ENCODE measurements at regions not wholly inside any gene's neighbourhood (a gene's known extent, or its start where the extent isn't known, plus 50 kb on each side); places are given as distances from the start of the nearest gene placed in this dataset.

DNA sequence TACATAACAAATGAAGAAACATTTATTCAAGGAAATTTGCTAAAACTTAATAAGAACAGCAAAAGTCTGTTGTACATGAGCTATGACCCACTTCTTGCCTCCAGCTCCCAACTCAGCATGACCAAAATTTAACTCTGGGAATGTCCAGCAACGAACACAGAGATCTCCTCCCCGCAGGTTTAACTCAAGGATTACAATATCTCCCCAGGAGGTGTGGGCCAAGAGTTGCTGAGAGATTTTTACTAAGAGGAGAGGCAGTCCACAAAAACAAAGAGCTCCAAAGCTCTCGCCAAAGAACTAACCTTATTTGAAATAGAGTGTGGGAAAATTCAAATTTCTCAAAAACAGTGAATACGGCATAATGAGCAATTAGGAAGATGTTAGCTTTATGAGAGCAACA, 318.5 kb downstream of the GRB14 start:
- no peak for DNase-seq (ENCODE audit: low spot score)

DNA sequence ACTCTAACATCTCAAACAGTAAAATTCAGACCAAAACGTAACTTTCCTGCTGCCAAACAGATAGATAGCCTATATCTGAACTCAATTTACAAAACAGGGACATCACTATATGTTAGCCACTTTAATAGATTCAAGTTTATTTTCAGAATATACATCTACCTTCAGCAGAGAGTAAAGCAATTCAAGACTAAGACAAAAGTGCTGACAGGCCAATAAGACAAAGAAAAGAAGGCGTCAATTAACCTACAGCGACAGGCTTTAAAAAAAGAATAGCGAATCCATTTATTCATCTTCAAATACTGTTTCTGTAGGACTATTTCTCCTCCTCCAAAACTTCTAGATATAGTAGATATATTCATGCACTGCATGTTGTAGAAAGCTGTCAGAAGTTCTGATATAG, 333.0 kb downstream of the GRB14 start:
- no peak for DNase-seq (ENCODE audit: low spot score)

DNA sequence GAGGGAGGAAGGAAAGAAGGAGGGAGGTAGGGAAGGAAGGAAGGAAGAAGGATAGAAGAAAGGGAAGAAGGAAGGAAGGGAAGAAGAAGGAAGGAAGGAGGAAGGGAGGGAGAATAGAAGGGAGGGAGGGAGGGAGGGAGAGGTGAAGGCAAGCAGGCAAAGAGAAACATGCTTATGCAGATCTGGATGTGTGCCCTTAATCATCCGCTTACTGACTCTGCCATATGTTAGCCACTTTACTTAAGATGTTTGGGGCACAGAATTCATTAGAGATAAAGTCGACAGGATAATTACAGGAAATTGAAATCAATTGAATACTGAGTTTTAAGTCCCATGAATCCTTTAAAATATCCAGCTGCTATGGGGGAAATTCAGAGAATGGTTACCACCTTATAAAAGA, 334.2 kb downstream of the GRB14 start:
- no peak for DNase-seq (ENCODE audit: low spot score)

DNA sequence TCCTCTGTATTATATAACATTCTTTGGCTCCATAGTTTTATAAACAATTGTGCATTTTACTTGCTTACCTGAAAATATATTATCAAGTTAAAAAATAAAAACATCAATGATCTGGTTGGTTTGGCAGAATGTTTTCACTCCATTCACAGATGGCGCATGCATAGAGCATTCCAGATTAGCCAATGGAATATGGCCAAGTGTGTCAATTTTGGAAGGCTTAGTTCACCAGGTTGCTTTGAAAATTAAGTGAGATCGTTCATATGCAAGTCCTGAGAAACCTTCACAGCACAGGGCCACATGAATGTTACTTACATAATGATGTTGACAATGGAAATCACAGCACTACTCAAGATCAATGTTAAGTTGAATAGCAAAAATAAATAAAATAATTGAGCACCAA, 335.7 kb downstream of the GRB14 start:
- DNase-seq (ENCODE audit: low spot score) = no peak

DNA sequence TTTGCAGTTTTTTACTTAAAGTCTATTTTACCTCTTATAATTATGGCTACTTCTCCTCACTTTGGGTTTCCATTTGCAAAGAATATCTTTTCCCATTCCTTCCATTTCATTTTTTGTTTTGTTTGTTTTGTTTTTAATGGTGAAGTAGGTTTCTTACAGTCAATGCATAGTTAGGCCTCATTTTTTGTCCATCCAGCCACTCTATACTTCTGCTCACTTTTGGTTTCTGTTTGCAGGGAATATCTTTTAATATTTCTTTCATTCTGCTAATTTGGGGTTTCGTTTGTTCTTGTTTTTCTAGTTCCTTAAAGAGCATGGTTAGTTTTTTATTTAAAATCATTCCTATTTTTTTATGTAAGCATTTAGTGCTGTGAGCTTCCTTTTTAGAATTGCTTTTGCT, 339.4 kb downstream of the GRB14 start:
- DNase-seq (ENCODE audit: low spot score) = no peak

DNA sequence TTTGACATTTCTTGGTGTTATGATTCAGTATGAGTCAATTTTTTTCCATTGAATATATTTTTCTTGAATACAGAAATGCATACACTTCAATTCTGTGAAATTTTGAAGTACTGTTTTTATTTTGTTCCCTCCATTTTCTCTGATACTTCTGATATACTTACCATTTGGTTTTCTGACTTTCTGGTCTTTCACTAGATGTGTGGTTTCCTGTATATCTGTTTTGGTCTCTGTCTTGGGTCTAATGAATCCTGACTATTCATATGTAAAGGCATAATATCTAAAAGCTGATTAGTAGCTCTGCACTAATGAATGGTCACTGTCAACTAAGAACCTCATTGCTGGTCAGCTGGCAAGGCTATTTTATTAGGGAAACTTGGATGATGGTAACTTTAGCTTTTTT, 345.6 kb downstream of the GRB14 start:
- no peak for DNase-seq (ENCODE audit: low spot score)

DNA sequence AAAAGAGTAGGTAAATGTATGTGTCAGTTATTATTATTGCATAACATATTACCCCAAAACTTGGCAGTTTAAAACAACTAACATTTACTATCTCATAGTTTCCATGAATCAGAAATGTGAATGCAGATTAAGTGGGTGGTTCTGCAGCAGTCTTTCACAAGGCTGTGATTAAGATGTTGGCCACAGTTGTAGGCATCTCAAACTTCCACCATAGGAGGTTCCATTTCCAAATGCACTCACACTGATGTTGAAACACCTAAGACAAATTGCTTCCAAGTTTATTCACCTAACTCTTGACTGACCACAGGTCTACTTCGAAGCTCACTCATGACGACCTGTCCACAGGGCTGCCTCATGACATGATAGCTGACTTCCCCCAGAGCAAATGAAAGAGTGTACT, 360.8 kb downstream of the GRB14 start:
- no peak for DNase-seq (ENCODE audit: low spot score)

DNA sequence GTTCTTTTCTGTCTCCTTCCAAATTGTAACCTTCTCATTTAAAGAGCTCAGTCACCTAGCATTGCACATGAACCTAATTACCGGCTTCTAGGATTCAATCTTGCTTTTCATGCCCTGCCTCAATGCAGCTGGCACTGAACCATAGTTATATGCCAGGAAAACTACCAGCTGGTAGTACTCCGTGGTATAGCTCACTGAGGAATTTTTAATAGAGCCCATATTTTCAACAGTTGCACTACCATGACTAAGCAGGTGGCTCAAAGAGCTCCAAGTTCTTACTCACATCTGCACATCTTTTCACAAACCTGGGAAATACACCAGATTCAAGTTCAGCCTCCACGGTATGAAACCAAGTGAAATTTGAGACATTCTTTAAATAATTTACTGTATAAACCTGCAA, 363.5 kb downstream of the GRB14 start:
- peak; percentile 9 for DNase-seq (ENCODE audit: low spot score)

DNA sequence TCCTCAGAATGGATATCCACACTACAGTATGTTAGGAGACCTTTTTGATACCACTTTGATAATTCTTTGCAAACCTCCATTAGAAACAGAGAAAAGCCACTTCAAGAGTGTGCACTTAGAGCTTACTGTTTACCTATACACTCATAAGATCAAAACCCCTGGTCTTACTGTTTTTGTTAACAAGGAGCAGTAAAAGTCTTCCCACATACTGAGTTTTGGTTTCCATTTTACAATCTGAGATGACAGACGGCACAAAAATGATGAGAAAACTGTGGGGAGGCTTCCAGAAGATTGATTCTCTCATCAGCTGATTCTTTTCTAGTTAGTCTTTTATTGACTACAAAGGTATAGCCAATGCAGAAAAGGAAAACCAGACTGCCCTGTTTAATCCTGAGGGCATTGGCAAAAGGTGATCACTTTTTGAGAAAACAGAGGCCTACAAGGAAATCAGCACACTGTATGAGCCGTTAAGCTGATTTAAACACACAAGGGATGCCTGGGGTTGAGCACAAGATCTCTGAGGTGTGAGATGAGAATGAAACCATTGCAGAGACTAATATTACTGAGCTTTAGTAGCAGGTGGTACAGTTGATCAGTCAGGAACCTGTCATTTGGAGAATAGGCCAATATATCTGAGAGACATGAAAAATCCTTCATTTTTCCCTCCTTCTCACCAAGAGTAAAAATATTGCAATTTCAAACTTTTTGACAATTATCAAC, 368.6 kb downstream of the GRB14 start:
- DNase-seq (ENCODE audit: low spot score) = no peak

DNA sequence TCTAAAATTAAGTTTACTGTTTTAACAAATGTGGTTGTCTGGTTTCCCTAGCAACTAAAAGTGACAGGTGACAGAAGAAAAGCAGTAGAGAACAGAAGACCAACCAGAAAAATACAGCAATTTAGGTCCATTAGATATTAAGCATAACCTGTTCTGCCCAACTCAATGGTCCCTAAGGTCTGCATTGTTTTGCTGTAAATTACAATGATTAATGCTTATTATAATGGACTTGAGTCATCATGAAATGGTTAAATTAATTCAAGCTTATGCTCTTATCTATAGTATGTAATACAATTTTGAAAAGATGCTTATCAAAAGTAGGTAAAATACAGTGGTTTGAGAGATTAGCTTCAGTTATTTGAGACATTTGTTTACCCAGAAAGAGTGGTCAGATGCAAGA, 378.0 kb downstream of the GRB14 start:
- DNase-seq (ENCODE audit: low spot score) = no peak

DNA sequence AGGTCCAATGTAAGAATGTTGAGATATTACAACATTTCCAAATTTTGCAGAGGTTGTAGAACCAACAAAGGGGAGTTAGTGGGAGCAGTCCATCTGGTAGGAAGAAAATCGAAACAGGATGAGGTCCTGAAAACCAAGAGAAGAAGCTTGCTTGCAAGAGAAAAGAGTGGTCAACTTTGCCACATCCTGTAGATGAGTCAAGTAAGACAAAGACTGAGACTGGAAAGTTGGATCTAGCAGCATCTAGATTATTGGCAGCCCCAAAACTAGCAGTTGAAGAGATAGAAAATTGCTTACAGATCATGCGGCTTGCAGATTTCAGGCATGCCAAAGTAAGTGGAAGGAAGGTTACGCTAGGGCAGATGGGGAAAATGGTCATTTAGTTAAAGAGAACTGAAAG, 378.9 kb downstream of the GRB14 start:
- DNase-seq (ENCODE audit: low spot score) = no peak

DNA sequence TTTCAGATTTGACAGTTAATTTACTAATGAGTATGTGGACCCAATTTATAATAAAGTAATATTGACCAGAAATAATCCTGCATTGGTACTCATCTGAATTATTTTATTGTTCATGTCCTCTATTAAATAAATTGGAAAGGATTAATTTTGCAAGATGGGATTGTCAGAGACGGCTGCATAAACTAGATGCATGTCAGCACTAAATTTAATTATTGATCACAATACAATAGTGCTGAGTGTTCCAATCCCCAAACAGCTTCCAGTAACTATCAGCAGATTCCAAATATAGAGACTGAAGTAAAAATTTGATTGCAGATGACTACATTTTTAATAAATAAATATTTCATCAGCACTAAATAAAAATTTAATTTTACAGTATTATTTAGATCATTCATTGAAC, 387.2 kb downstream of the GRB14 start:
- no peak for DNase-seq (ENCODE audit: low spot score)

DNA sequence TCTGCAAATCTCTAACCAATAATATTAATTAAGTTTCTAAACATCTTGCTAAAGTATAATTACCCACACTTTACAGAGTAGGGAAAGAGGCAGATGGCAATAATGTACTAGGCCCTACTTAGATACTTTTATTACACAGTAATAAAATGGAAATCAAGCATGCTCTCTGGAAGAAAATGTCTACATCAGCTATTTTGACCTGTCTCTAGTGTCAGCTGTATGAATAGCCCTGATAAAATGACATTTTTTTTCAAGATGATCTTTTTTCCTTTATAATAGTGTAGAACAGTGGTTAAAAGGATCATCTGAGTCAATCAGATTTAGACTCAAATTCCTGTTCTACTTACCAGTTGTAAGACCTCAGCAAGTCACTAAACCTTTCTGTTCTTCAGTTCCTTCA, 397.3 kb downstream of the GRB14 start:
- no peak for DNase-seq (ENCODE audit: low spot score)

DNA sequence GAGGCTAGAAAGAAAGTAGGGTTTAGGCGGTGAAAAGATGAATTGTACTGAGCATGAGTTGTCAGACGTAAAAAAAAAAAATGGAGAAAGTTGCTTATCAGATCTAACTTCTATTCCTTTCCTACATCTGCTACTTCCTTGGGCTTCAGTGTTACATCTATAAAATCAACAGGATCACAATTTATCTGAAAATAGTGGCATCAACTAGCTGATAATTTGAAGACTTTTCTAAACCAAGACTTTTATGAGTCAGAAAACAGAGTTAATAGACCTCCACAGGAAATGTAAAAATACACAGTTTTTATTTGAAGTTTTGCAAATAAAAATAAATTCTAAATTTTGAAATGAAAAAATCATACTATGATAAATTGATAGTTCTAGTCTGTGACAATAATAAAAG, 399.8 kb downstream of the GRB14 start:
- DNase-seq (ENCODE audit: low spot score) = no peak

DNA sequence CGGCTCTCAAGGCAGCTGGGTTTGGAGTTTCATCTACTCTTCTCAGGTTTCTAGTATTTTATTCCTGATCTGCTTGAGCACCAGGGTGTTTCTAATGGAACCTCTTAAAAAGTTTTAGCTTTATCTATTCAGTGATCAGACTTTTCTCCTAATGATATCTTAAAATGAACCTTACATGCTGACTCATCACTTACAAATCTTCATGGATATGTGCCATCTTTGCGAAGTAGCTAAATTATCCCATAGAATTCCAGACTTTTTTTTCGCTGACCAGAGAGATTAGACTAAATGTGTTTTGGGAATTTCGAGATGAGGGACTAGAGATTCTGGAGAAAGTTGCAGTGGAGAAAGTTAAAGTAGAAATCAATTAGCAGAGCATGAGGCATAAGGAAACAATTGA, 401.0 kb downstream of the GRB14 start:
- DNase-seq (ENCODE audit: low spot score) = no peak

DNA sequence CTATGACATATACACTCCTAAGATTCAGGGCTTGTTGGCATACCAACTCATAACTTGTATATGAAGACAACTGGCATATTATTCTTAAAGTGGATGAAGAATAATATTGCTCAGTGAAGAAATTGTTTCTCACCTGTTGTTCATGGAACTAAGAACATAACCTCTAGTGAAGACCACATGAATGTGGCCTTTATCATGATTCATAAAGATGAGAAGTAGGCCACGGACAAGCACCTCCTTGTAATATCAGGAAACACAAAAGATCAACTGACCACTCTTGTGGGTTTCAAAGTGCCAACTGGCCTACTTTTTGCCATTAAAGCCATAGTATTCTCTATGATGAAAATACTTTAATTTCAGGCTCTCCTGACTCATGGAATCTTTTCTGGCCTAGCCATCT, 407.4 kb downstream of the GRB14 start:
- no peak for DNase-seq (ENCODE audit: low spot score)

DNA sequence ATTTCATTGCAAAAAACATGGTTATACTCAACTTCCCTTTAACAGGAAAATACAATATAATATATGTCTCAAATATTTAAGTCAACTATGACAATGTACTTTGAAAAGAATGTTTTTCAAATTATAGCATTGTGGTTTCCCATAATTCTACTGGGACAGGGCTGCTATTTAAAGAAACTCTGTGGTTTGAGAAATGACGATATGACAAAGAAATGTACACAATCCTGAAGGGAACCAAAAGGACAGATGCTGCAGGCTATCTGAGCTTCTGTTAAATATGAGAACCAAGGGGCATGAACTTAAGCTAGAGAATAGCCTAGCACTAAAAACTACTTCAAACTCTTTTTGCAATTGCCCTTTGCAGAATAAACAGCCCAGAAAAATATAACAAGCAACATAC, 415.9 kb downstream of the GRB14 start:
- no peak for DNase-seq (ENCODE audit: low spot score)

DNA sequence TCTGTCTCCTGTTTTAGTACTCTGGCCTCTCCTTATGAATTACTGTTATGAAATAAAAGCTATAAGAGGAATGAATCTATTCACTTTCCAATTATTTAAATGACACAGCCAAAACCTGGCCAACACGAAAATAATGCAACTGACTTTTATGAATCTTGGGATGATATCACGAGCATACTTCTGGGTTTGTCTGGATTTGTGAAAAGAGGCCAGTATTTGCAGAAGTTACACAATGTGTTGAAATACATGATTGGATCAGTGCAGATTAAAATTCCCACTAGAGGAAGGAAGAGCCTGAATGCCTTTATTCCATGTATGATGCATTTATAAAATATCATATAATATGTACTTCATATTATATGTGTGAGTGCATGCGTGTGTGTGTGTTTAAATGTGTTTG, 418.2 kb downstream of the GRB14 start:
- DNase-seq (ENCODE audit: low spot score) = no peak

DNA sequence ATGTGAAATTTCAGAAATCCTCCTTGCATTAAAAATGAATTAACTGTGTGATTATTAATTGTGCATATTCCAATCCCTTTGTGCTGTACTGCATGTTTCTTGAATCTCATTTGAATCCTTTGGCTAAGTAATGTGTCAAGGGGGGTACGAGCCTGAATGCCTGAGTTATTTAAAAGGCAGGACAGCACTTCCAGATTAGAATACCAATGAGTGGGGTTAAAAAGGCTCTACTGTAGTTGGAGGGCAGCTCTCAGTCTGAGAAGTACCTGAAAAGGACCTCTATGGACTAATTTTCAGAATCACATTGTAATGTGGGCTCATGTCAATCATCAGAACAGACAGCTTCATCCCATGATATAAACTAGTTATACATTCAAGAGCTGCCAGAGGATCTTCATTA, 423.0 kb downstream of the GRB14 start:
- DNase-seq (ENCODE audit: low spot score) = no peak

DNA sequence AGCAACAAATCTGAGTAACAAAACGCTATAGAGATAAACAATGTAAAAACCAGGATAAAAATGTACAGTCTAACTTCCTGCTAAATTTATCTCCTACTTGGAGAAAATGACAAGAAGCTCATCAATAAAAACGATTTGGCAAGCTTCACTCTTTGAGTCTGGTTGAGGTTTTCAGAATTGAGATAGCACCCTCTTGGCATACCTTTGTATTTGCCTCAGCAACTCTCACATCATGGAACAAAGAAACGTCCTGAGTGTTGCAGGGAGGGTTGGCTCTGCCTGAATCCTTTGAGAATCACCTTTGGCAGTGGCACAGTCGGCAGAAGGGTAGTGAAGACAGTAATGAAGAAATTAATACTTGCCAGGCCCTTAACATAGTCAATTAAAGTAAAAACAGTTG, 430.6 kb downstream of the GRB14 start:
- no peak for DNase-seq (ENCODE audit: low spot score)

DNA sequence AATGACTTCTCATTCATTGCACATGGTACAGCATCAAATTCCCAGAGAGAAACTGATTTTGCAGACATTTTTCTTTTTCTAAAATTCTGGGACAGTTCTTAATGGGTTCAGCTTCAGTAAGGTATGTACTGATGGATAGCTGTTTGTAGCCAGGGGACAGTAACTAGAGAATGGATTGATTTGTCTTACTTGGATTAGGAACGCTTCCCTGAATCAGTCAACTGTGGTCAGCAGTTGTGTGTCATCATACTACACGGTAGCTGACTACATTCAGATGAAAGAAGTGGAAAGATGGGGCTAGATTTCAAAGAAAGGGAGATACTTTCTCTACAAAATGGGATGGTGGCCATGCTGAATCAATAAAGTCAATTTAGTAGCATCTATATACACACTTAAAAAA, 431.4 kb downstream of the GRB14 start:
- no peak for DNase-seq (ENCODE audit: low spot score)

DNA sequence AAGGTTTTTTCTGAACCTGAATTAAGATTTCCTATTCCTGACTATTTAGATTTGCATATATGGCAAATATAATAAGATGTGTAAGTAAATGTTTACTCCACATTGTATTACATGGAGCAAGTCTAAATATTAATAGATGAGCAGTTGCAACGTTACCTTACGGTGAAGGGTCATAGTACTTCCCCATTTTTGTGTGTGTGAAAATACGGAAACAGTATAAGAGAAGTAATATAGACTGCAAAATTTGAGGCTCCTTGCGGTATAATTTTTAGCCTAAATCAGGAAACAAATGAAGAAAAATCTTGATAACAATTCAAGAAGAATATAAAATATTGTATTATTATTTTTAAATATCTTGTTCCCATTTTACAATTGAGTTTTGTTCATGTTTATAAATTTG, 434.2 kb downstream of the GRB14 start:
- DNase-seq (ENCODE audit: low spot score) = no peak

DNA sequence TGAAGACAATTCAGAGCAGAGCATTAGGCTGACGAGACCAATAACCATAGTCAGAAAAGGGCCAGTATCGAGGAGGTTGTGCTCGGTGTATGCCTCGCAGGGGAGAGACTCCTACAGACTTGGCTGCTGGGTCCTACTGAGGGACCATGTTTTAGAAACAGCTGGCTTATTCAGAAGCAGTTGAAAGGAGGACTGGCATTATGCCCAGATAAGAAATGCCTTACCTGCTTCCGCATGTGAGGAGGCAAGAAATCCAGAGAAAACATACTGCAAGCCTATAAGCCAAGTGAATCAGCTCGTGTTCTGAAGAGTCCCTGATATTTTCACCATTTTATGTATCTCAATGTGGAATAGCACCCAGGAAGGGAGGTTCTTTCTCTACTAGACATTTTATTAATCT, 434.7 kb downstream of the GRB14 start:
- no peak for DNase-seq (ENCODE audit: low spot score)

DNA sequence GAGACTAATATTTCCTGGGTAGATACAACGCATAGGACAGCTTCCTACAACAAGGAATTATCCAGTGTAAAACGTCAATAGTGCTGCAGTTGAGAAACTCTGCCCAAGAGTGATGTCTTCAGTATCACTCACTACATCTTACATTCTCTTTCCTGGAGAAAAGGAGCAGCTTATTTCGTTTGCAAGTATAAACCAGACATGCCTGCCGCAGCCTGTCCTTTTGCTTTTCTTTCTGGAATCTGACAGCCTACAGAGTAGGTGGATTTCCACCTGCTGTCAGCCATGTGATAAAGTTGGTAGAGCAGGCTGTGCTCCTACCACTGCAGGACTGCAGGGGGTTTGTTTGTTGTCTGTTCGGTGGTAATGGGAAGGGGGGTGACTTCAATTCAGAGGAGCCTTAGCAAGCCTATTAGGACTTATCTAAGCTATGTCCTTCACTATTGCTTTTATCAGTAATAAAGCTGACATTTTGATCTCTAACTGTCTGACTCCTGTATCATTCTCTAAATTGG, 439.1 kb downstream of the GRB14 start:
- no peak for DNase-seq (ENCODE audit: low spot score)

Data from pons (tissue), 1 donor.